ENCODE measurements at regions not wholly inside any gene's neighbourhood (a gene's known extent, or its start where the extent isn't known, plus 50 kb on each side); places are given as distances from the start of the nearest gene placed in this dataset.
"Not testable (repeated sequence)": the region's sequence is repeated elsewhere in the genome, so short reads cannot be mapped to it uniquely, and the experiment has no call there.

DNA sequence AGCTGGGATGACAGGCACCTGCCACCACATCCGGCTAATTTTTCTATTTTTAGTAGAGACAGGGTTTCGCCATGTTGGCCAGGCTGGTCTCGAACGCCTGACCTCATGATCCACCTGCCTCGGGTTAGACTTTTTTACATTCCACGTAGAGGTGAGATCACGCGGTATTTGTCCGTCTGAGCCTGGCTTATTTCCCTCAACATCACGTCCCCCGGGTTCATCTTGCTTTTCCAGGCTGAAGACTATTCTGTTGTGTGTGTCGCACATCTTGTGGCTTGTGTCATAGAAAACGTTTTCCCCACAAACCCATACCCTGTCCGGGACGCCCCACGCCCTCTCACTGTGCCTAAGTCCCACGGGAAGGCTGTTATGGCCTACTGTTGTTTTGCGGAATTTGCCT is 185.3 kb downstream of the CRLF2 start:
- ATAC-seq (no peak), DNase-seq (no peak)
- WGBS, 2 donors, result 77 to 81% methylated on average over 18 of the region's 18 CpGs
- intact Hi-C loops (cut with DNase I), result no loop called here
- Histone ChIP-seq H3K36me3 (no peaks in the 10 kb centered on the region), H3K27ac (no peak overlapping the region), H3K4me3 (no peak overlapping the region), H3K4me1 (no peaks in the 10 kb centered on the region), H3K27me3 (no peaks in the 10 kb centered on the region), H3K9me3 (peaks cover 0 to 16% (median 0%) of the 10 kb centered on the region in 11 donors)
- no peak for TF ChIP-seq CTCF (IDR thresholded peaks at IDR 0.05)

DNA sequence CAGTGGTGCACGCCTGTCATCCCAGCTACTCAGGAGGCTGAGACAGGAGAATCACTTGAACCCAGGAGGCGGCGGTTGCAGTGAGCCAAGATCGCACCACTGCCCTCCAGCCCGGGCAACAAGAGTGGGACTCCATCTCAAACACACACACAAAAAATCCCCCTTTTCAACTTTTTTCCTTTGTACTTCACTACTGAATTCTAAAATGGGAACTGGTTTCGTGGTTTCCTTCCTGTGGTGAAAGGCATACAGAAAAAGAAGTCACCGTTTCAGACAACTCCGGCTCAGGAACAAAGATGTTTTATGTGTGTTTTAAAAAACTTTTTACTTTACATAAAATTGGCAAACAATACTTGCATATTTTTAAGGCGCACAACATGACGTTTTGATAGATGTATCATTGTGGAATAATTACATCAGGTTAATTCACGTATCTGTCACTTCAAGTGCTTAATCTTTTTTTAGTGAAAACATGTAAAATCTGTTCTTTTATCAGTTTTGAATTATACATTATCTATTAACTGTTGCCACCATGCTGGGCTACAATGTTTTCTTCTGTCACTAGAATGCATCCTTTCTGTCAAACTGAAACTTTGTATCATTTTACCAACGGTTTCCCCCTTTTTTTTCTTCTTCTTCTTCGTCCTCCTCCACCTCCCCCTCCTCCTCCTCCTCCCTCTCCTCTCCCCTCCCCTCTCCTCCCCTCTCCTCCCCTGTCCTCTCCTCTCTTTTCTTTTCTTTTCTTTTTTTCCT is 186.0 kb downstream of the CRLF2 start:
- H3K27ac ChIP-seq, result no peak overlapping the region
- H3K4me1 ChIP-seq, result no peaks in the 10 kb centered on the region
- DNase-seq (no peak), ATAC-seq (no peak)
- intact Hi-C loops (cut with DNase I), result no loop called here
- H3K9me3 ChIP-seq, result peaks cover 0 to 20% (median 2%) of the 10 kb centered on the region in 11 donors
- no peak overlapping the region for H3K4me3 ChIP-seq
- 64 to 73% methylated on average over 13 of the region's 13 CpGs for WGBS, 2 donors
- no peaks in the 10 kb centered on the region for H3K36me3 ChIP-seq
- TF ChIP-seq CTCF (IDR thresholded peaks at IDR 0.05), result no peak
- no peaks in the 10 kb centered on the region for H3K27me3 ChIP-seq

DNA sequence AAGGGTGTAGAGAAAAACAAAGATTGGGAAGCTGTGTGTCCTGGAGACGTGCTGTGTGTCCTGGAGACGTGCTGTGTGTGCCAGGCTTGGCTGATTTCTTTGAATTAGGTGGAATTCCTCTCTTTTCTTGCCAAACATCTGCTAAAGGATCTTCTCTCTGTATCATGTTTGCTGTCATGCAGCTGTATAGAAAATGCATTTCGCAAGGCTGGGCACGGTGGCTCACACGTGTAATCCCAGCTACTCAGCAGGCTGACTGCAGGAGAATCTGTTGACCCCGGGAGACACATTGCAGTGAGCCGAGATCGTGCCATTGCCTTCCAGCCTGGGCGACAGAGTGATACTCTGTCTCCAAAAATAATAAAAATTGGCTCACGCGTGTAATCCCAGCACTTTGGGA is 187.0 kb downstream of the CRLF2 start:
- Histone ChIP-seq H3K36me3 (no peaks in the 10 kb centered on the region), H3K9me3 (peaks cover 0 to 31% (median 5%) of the 10 kb centered on the region in 11 donors), H3K4me3 (no peak overlapping the region), H3K27ac (no peak overlapping the region), H3K4me1 (no peaks in the 10 kb centered on the region), H3K27me3 (no peaks in the 10 kb centered on the region)
- WGBS, 2 donors, result 72 to 78% methylated on average over 11 of the region's 11 CpGs
- intact Hi-C loops (cut with DNase I), result no loop called here
- ATAC-seq (no peak), DNase-seq (no peak)
- no peak for TF ChIP-seq CTCF (IDR thresholded peaks at IDR 0.05)

DNA sequence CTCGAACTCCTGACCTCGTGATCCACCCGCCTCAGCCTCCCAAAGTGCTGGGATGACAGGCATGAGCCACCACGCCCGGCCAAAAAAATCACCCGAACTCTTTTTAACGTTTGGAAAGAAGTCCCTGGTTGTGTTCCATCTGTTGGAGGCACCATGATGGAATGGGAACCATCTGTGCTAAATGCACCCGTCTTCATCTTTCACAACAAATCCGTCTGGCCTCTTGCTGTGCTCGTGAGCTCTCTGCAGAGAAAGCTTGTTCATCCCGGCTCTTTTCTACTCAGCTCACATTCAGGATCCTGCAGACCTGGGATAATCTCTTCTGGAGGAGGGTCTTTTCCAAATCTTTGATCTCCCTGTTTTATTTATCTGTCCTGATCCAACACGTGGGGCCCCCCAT is 188.8 kb downstream of the CRLF2 start:
- DNase-seq (no peak), ATAC-seq (no peak)
- no peak for TF ChIP-seq CTCF (IDR thresholded peaks at IDR 0.05)
- no peaks in the 10 kb centered on the region for H3K4me1 ChIP-seq
- intact Hi-C loops (cut with DNase I), result no loop called here
- H3K4me3 ChIP-seq, result no peak overlapping the region
- no peaks in the 10 kb centered on the region for H3K27me3 ChIP-seq
- peaks cover 0 to 31% (median 7%) of the 10 kb centered on the region in 11 donors for H3K9me3 ChIP-seq
- whole genome bisulfite sequencing, 2 donors, result 66 to 72% methylated on average over 12 of the region's 12 CpGs
- H3K36me3 ChIP-seq, result no peaks in the 10 kb centered on the region
- H3K27ac ChIP-seq, result no peak overlapping the region

GRCh38 chrX:1021314-1021993 is 191.0 kb downstream of the CRLF2 start:
- H3K27me3 ChIP-seq; intact Hi-C loops (cut with DNase I); H3K27ac ChIP-seq; H3K36me3 ChIP-seq; DNase-seq; H3K4me3 ChIP-seq; H3K4me1 ChIP-seq; ATAC-seq: not testable (repeated sequence)
- peaks cover 0 to 39% (median 7%) of the 10 kb centered on the region in 11 donors for H3K9me3 ChIP-seq
- 95% methylated on average over 9 of the region's 9 CpGs for WGBS, 2 donors
